K562 (cell line): ENCODE measurements at regions not wholly inside any gene's neighbourhood (a gene's known extent, or its start where the extent isn't known, plus 50 kb on each side); places are given as distances from the start of the nearest gene placed in this dataset.

Experiments
- ATAC-seq: fragments of 200-7000 bp; cut with Tn5 transposase; 3 replicates; pipeline ENCODE4 v1.9.1; 2020; ENCODE audit warnings: moderate library complexity
- BruUV-seq: library from RNA; stranded (reverse); fragments of 400-500 nt; replicated peaks from 2 replicates; lab custom pipeline; 2021; lab: Mats Ljungman, UMichigan
- CTCF ChIA-PET: fragments of 300-600 bp; formaldehyde crosslinking; extraction: SDS; loops from one replicate; lab custom pipeline; 2021; ENCODE audit warnings: low intra/inter-chr PET ratio; lab: Yijun Ruan, JAX
- POLR2A ChIA-PET: fragments of 300-600, 350-650 bp; sonication (Branson Sonifier 250); formaldehyde crosslinking; extraction: SDS; loops from one replicate; lab custom pipeline; 2021; ENCODE audit warnings: antibody characterized with exemption, inconsistent platforms; lab: Yijun Ruan, JAX
- DNase-seq, 4 experiments: peaks; one replicate each; pipeline versions ENCODE4 v3.0.0 to v3.0.0-alpha.2; 2011 to 2018; ENCODE audit warnings: low spot score in 3 of 4, mixed read lengths in 3 of 4; ENCODE audit errors: extremely low read depth in 1 of 4
- FAIRE-seq: peaks from 2 replicates; lab custom pipeline; 2011; peaks lifted over from hg19 to GRCh38; lab: Jason Lieb, UNC
- H2AFZ ChIP-seq: 2 replicates; pipeline ENCODE4 v1.6.0; 2011; ENCODE audit warnings: low read depth, low read length, control low read depth, inconsistent platforms
- H3K27ac ChIP-seq: fragments of 200-600 bp; 3 replicates; pipeline ENCODE4 v1.8.0; 2011; ENCODE audit warnings: low read depth, mild to moderate bottlenecking, control low read depth, inconsistent platforms, low read length, moderate library complexity, mixed read lengths; ENCODE audit errors: extremely low read depth
- H3K27me3 ChIP-seq, 2 experiments: fragments of 300-600 bp in 1 of 2; 2 replicates in 1 of 2; 3 replicates in 1 of 2; pipeline versions ENCODE4 v1.6.0 to v1.8.0; 2011; ENCODE audit warnings: inconsistent platforms in 2 of 2, low read length in 2 of 2, mild to moderate bottlenecking in 1 of 2, mixed read lengths in 1 of 2, moderate library complexity in 1 of 2; ENCODE audit not compliant: control insufficient read depth in 2 of 2, insufficient read depth in 2 of 2
- H3K36me3 ChIP-seq: fragments of 300-600 bp; 3 replicates; pipeline ENCODE4 v1.8.0; 2011; ENCODE audit warnings: mild to moderate bottlenecking, low read length, inconsistent platforms; ENCODE audit not compliant: control insufficient read depth, insufficient read depth
- H3K4me1 ChIP-seq, 2 experiments: fragments of 200-600 bp in 1 of 2; replicated peaks in 1 of 2; 2 replicates in 1 of 2; 3 replicates in 1 of 2; pipeline versions ENCODE4 v1.5.1 to v1.8.0; 2011; ENCODE audit warnings: inconsistent platforms in 2 of 2, low read length in 2 of 2, mild to moderate bottlenecking in 1 of 2, mixed read lengths in 1 of 2, moderate library complexity in 1 of 2; ENCODE audit not compliant: control insufficient read depth in 2 of 2, insufficient read depth in 2 of 2
- H3K4me2 ChIP-seq: 2 replicates; pipeline ENCODE4 v1.6.1; 2011; ENCODE audit warnings: low read length, control low read depth, inconsistent platforms, mixed read lengths; ENCODE audit not compliant: insufficient read depth
- H3K4me3 ChIP-seq: fragments of 200-600 bp; sonication (generic), shearing (Covaris generic); 2 replicates; pipeline ENCODE4 v1.5.1; 2016; ENCODE audit warnings: control low read depth, inconsistent platforms
- H3K79me2 ChIP-seq: fragments of 200-600 bp; 3 replicates; pipeline ENCODE4 v1.8.0; 2011; ENCODE audit warnings: low read length, inconsistent platforms; ENCODE audit not compliant: control insufficient read depth, insufficient read depth
- H3K9ac ChIP-seq, 2 experiments: 2 replicates each; pipeline versions ENCODE4 v1.6.0 to v1.6.1; 2011; ENCODE audit warnings: low read depth in 2 of 2, low read length in 2 of 2, control low read depth in 1 of 2, inconsistent platforms in 1 of 2, mild to moderate bottlenecking in 1 of 2, mixed read lengths in 1 of 2; ENCODE audit not compliant: insufficient read depth in 1 of 2
- H3K9me1 ChIP-seq: one replicate; pipeline ENCODE4 v1.6.0; 2011; ENCODE audit warnings: inconsistent platforms, mild to moderate bottlenecking, low read length, moderate library complexity; ENCODE audit not compliant: control insufficient read depth, insufficient read depth
- H3K9me3 ChIP-seq: replicated peaks from 2 replicates; pipeline ENCODE4 v1.5.1; 2011; ENCODE audit warnings: low read depth, low read length, inconsistent platforms; ENCODE audit not compliant: control insufficient read depth, insufficient read depth
- H4K20me1 ChIP-seq: replicated peaks from 2 replicates; pipeline ENCODE4 v1.6.1; 2011; ENCODE audit warnings: low read length, inconsistent platforms, mixed read lengths; ENCODE audit not compliant: control insufficient read depth, insufficient read depth
- CHD1 ChIP-seq: fragments of 200-600 bp; sonication (generic); IDR thresholded peaks from one replicate; pipeline ENCODE4 v1.6.1; 2012; ENCODE audit warnings: mild to moderate bottlenecking, moderate library complexity, low read length, inconsistent platforms
- EWSR1 ChIP-seq: fragments of 450-650 bp; IDR thresholded peaks from 2 replicates; pipeline ENCODE4 v1.6.1; 2018; ENCODE audit warnings: borderline replicate concordance, mild to moderate bottlenecking, low read depth, moderate library complexity; ENCODE audit not compliant: partially characterized antibody
- PKNOX1 ChIP-seq: fragments of 450-650 bp; IDR thresholded peaks from 2 replicates; pipeline ENCODE4 v1.6.1; 2016
- POLR2AphosphoS5 ChIP-seq: IDR thresholded peaks from 2 replicates; pipeline ENCODE4 v1.6.1; 2011; ENCODE audit warnings: mild to moderate bottlenecking, low read depth, low read length, moderate library complexity; ENCODE audit not compliant: control insufficient read depth, insufficient read depth
- ZFP36 ChIP-seq: fragments of 150-350 bp; IDR thresholded peaks from 2 replicates; pipeline ENCODE4 v1.6.1; 2018; ENCODE audit warnings: low read length, low read depth; ENCODE audit not compliant: partially characterized antibody
- ZNF780A ChIP-seq: fragments of 250-450 bp; sonication (Bioruptor Pico); IDR thresholded peaks from 2 replicates; pipeline ENCODE4 v1.5.0; 2021; ENCODE audit warnings: mild to moderate bottlenecking
- WGBS: fragments of 100-300 bp; shearing (Covaris generic); methylation state at CpG from one replicate; pipeline ENCODE4 v1.1.6; 2016; ENCODE audit warnings: low coverage, mixed read lengths; ENCODE audit not compliant: insufficient coverage; ENCODE audit errors: missing lambda C conversion rate; 5-methylcytosine and 5-hydroxymethylcytosine counted together
- in situ Hi-C: fragments of 300-500 bp; cut with MboI; formaldehyde crosslinking; loops from 4 replicates; pipeline ENCODE4 v1.15.0; 2018; ENCODE audit warnings: inconsistent platforms, mixed read lengths
- intact Hi-C: fragments of 100-400 bp; cut with micrococcal nuclease; formaldehyde crosslinking; loops from 2 replicates; pipeline ENCODE4 v1.14.2; 2022

- BruUV-seq, result no TSS peak
- no peaks in the 10 kb centered on the region for H3K9me1 ChIP-seq
- ATAC-seq (no peak), FAIRE-seq (no peak), DNase-seq (no peak)
- CTCF ChIA-PET, result no interaction called here
- no peaks in the 10 kb centered on the region for H3K27me3 ChIP-seq
- H3K4me2 ChIP-seq, result no peak overlapping the region
- no peaks in the 10 kb centered on the region for H3K9me3 ChIP-seq
- H2AFZ ChIP-seq, result no peak overlapping the region
- TF ChIP-seq EWSR1 (no peak), POLR2AphosphoS5 (no peak), ZFP36 (no peak), CHD1 (no peak)
- H3K9ac ChIP-seq, result no peak overlapping the region
- in situ Hi-C loops, result no loop called here
- no peak overlapping the region for H3K27ac ChIP-seq
- no peak overlapping the region for H3K4me3 ChIP-seq
- H4K20me1 ChIP-seq, result no peaks in the 10 kb centered on the region
- H3K79me2 ChIP-seq, result no peaks in the 10 kb centered on the region
- 0% methylated on average over 5 of the region's 7 CpGs for WGBS
- no peaks in the 10 kb centered on the region for H3K4me1 ChIP-seq
- intact Hi-C loops, result no loop called here
- POLR2A ChIA-PET, result no interaction called here
- no peaks in the 10 kb centered on the region for H3K36me3 ChIP-seq
Measured at GRCh38 chrX:144494074-144494473, 610.2 kb downstream of the UBE2NL start.

GRCh38 chrX:144531877-144532276 is 648.0 kb downstream of the UBE2NL start:
- Histone ChIP-seq H3K36me3 (no peaks in the 10 kb centered on the region), H3K4me3 (no peak overlapping the region), H4K20me1 (no peaks in the 10 kb centered on the region), H3K9ac (no peak overlapping the region), H3K4me2 (no peak overlapping the region), H3K4me1 (no peaks in the 10 kb centered on the region), H3K9me1 (no peaks in the 10 kb centered on the region), H3K79me2 (no peaks in the 10 kb centered on the region), H3K9me3 (no peaks in the 10 kb centered on the region; the same call in 1 of the 2 replicates), H2AFZ (no peak overlapping the region), H3K27me3 (no peaks in the 10 kb centered on the region), H3K27ac (no peak overlapping the region)
- in situ Hi-C loops (no loop called here), intact Hi-C loops (no loop called here)
- TF ChIP-seq ZNF780A (CRISPR knock-in tag), result no peak
- TF ChIP-seq PKNOX1, result no peak
- ChIA-PET CTCF (no interaction called here), POLR2A (no interaction called here)
- no TSS peak for BruUV-seq
- no peak for DNase-seq
- no peak for FAIRE-seq
- no peak for ATAC-seq
- 4% methylated on average over 2 of the region's 3 CpGs for WGBS
